SK-N-SH (cell line): ENCODE measurements at regions not wholly inside any gene's neighbourhood (a gene's known extent, or its start where the extent isn't known, plus 50 kb on each side); places are given as distances from the start of the nearest gene placed in this dataset.

Experiments
- CTCF ChIP-seq: fragments of 200-600 bp; sonication (generic); IDR thresholded peaks from 2 replicates; pipeline ENCODE4 v1.6.1; 2017; ENCODE audit warnings: antibody characterized with exemption, mild to moderate bottlenecking, moderate library complexity
- USF2 ChIP-seq: fragments of 150-350 bp; IDR thresholded peaks from 2 replicates; pipeline ENCODE4 v1.6.1; 2017; ENCODE audit warnings: antibody characterized with exemption, low read length, low read depth, borderline replicate concordance
- YY1 ChIP-seq: IDR thresholded peaks from 2 replicates; pipeline ENCODE4 v1.4.0; 2012; ENCODE audit warnings: low read depth, mild to moderate bottlenecking

GRCh38 chr11:86891036-86891435 is 64.2 kb downstream of the FZD4 start:
- TF ChIP-seq YY1 (no peak), CTCF (no peak), USF2 (no peak)
